ENCODE measurements at regions not wholly inside any gene's neighbourhood (a gene's known extent, or its start where the extent isn't known, plus 50 kb on each side); places are given as distances from the start of the nearest gene placed in this dataset.

GRCh38 chrX:39772057-39772832, 325.5 kb downstream of the BCOR start:
- dilution Hi-C loops (cut with HindIII; ENCODE audit: low sequenced_read_pairs, unreplicated experiment) (no loop called here), in situ Hi-C loops (cut with MboI; ENCODE audit: low sequenced_read_pairs) (no loop called here), intact Hi-C loops (cut with micrococcal nuclease) (no loop called here)
- Histone ChIP-seq H2BK120ac (ENCODE audit: low read depth, low read length) (peak overlapping the region; percentile 4; the same call in 1 of the 2 replicates), H3K27me3 (ENCODE audit: control insufficient read depth, insufficient read depth, low read length) (peaks cover 7% of the 10 kb centered on the region; the same call in 1 of the 2 replicates), H3K9me3 (ENCODE audit: control insufficient read depth, insufficient read depth, low read length) (no peaks in the 10 kb centered on the region), H3K56ac (ENCODE audit: extremely low read depth, insufficient read depth, low read length) (no peak overlapping the region), H4K5ac (ENCODE audit: low read depth, low read length) (no peak overlapping the region; the same call in 1 of the 2 replicates), H3K23ac (ENCODE audit: low read depth, low read length) (0 out of 2 replicates have a peak overlapping the region, but pooled peaks have one; percentile 48), H4K20me1 (ENCODE audit: insufficient read depth, low read length) (no peaks in the 10 kb centered on the region), H2AK5ac (ENCODE audit: low read depth, low read length) (no peak overlapping the region), H3K4me1 (ENCODE audit: control insufficient read depth, insufficient read depth, low read length) (peaks cover 2% of the 10 kb centered on the region), H3K4ac (ENCODE audit: low read depth, low read length) (peak overlapping the region; percentile 72), H3K9ac (ENCODE audit: low read depth, low read length) (no peak overlapping the region), H2BK15ac (ENCODE audit: low read depth, low read length) (peak overlapping the region; percentile 62; the same call in 1 of the 3 replicates), H3K9me1 (ENCODE audit: insufficient read depth, low read length) (0 out of 2 replicates have a peak, but pooled peaks cover 3% of the 10 kb centered on the region), H2AK9ac (replicated peaks; ENCODE audit: low read depth, low read length, poor library complexity) (peak overlapping the region; percentile 15), H3K79me1 (ENCODE audit: low read depth in 1 of 2, low read length in 2 of 2) (no peaks in the 10 kb centered on the region), H3K4me2 (ENCODE audit: low read depth, low read length) (peak overlapping the region; percentile 12; the same call in 1 of the 2 replicates), H3K14ac (replicated peaks; ENCODE audit: low read depth, low read length) (peak overlapping the region; percentile 59), H2BK5ac (ENCODE audit: low read depth, low read length, poor library complexity, severe bottlenecking) (peak overlapping the region; percentile 53), H3K18ac (ENCODE audit: low read depth, low read length) (0 out of 2 replicates have a peak overlapping the region, but pooled peaks have one; percentile 7), H2BK20ac (ENCODE audit: low read depth, low read length) (no peak overlapping the region; the same call in 1 of the 2 replicates), H3K36me3 (ENCODE audit: control insufficient read depth, insufficient read depth, low read length) (no peaks in the 10 kb centered on the region), H4K8ac (ENCODE audit: low read depth in 2 of 2, low read length in 2 of 2) (peak overlapping the region; percentile 34 to 72; a peak in 2 of 4 replicates), H4K91ac (ENCODE audit: insufficient read depth, low read depth, low read length) (peak overlapping the region; percentile 60), H3K4me3 (ENCODE audit: insufficient read depth, low read depth, low read length) (no peak overlapping the region), H3K27ac (ENCODE audit: insufficient read depth, low read length) (peak overlapping the region; percentile 41), H2AFZ (replicated peaks; ENCODE audit: low read length, poor library complexity) (peak overlapping the region; percentile 86)
- TF ChIP-seq ELK1 (IDR thresholded peaks at IDR 0.05; ENCODE audit: borderline replicate concordance, low read depth, low read length) (no peak), USF2 (IDR thresholded peaks at IDR 0.05; ENCODE audit: low read depth, low read length) (no peak), FOS (IDR thresholded peaks at IDR 0.05; ENCODE audit: low read depth, low read length) (0 out of 2 replicates have a peak, but pooled peaks have one; percentile 10), MAFK (IDR thresholded peaks at IDR 0.05; ENCODE audit: low read depth, low read length) (no peak), SMC3 (IDR thresholded peaks at IDR 0.05; ENCODE audit: low read depth, low read length) (no peak)
- ChIA-PET POLR2A (ENCODE audit: unreplicated experiment) (no interaction called here), CTCF (interaction anchor here (0.6 to 1.2 kb wide), 2 partner anchors 9 to 25 kb away, joined by 3 to 4 read pairs; no protein-coding TSS in a partner anchor)
- DNase-seq (peak; percentile 55), ATAC-seq (ENCODE audit: low read depth) (peak; percentile 74)
- no CpG with 5 or more reads among the region's 21 CpGs for WGBS, 2 experiments (ENCODE audit: extremely low coverage in 2 of 2, insufficient read length in 1 of 2)
- no TSS peak for BruUV-seq (replicated peaks)

All from IMR-90 (cell line).